NCI-H2171 treated with DMSO at 0.1 percent for 48 hours (cell line): ENCODE measurements at regions not wholly inside any gene's neighbourhood (a gene's known extent, or its start where the extent isn't known, plus 50 kb on each side); places are given as distances from the start of the nearest gene placed in this dataset.
"Not testable (repeated sequence)": the region's sequence is repeated elsewhere in the genome, so short reads cannot be mapped to it uniquely, and the experiment has no call there.

Experiments
- DNase-seq: peaks from one replicate; lab custom pipeline; 2025; lab: John Stamatoyannopoulos, UW

- DNase-seq, result no peak
Observed at GRCh38 chr11:33463059-33463458, 205.9 kb downstream of the HIPK3 start.

- peak; percentile 53 for DNase-seq
Observed at GRCh38 chr11:33461369-33462125, 204.4 kb downstream of the HIPK3 start.

GRCh38 chr11:33457948-33458347, 200.8 kb downstream of the HIPK3 start:
- DNase-seq, result no peak

- no peak for DNase-seq
Observed at GRCh38 chr11:33455867-33456463, 198.8 kb downstream of the HIPK3 start.

GRCh38 chr11:33454264-33454663, 197.1 kb downstream of the HIPK3 start:
- DNase-seq, result peak; percentile 93

- no peak for DNase-seq
Observed at GRCh38 chr11:33452836-33453624, 195.8 kb downstream of the HIPK3 start.

GRCh38 chr11:33451364-33451763, 194.2 kb downstream of the HIPK3 start:
- no peak for DNase-seq

GRCh38 chr11:33449798-33450197, 192.6 kb downstream of the HIPK3 start:
- DNase-seq, result no peak

GRCh38 chr11:33448461-33449130, 191.4 kb downstream of the HIPK3 start:
- DNase-seq, result no peak

- DNase-seq, result no peak
Observed at GRCh38 chr11:33445761-33446161, 188.6 kb downstream of the HIPK3 start.

- no peak for DNase-seq
Observed at GRCh38 chr11:33444835-33445594, 187.8 kb downstream of the HIPK3 start.

- no peak for DNase-seq
Observed at GRCh38 chr11:33443684-33444083, 186.5 kb downstream of the HIPK3 start.

- DNase-seq, result no peak
Observed at GRCh38 chr11:33438301-33438700, 181.1 kb downstream of the HIPK3 start.

- no peak for DNase-seq
Observed at GRCh38 chr11:33437529-33437928, 180.3 kb downstream of the HIPK3 start.

GRCh38 chr11:33435216-33435615, 178.0 kb downstream of the HIPK3 start:
- DNase-seq, result no peak

- no peak for DNase-seq
Observed at GRCh38 chr11:33434294-33434693, 177.1 kb downstream of the HIPK3 start.

GRCh38 chr11:33428435-33428834, 171.3 kb downstream of the HIPK3 start:
- not testable (repeated sequence) for DNase-seq

- no peak for DNase-seq
Observed at GRCh38 chr11:33420959-33421566, 163.9 kb downstream of the HIPK3 start.

GRCh38 chr11:33419924-33420323, 162.7 kb downstream of the HIPK3 start:
- no peak for DNase-seq

GRCh38 chr11:33417121-33417520, 159.9 kb downstream of the HIPK3 start:
- no peak for DNase-seq

GRCh38 chr11:33413301-33413700, 156.1 kb downstream of the HIPK3 start:
- no peak for DNase-seq
